ENCODE measurements at regions not wholly inside any gene's neighbourhood (a gene's known extent, or its start where the extent isn't known, plus 50 kb on each side); places are given as distances from the start of the nearest gene placed in this dataset.
A peak's percentile ranks its signal among the peaks of the same experiment; 100 is the strongest.

- TF ChIP-seq ZHX2 (IDR thresholded peaks at IDR 0.05; ENCODE audit: low read depth) (no peak), ZHX2 (CRISPR knock-in tag; IDR thresholded peaks at IDR 0.05; ENCODE audit: borderline replicate concordance) (no peak), IKZF5 (CRISPR knock-in tag; IDR thresholded peaks at IDR 0.05) (peak; percentile 89), HNF1A (IDR thresholded peaks at IDR 0.05; ENCODE audit: low read depth) (no peak), HNF1A (CRISPR knock-in tag; IDR thresholded peaks at IDR 0.05; ENCODE audit: borderline replicate concordance) (no peak), SIX4 (CRISPR knock-in tag; IDR thresholded peaks at IDR 0.05) (0 out of 2 replicates have a peak, but pooled peaks have one; percentile 24), NFYB (CRISPR knock-in tag; IDR thresholded peaks at IDR 0.05) (no peak), ATRX (CRISPR knock-in tag; IDR thresholded peaks at IDR 0.05; ENCODE audit: borderline replicate concordance) (no peak), GZF1 (CRISPR knock-in tag; IDR thresholded peaks at IDR 0.05) (no peak), THAP9 (CRISPR knock-in tag; IDR thresholded peaks at IDR 0.05; ENCODE audit: borderline replicate concordance) (no peak), ZEB1 (IDR thresholded peaks at IDR 0.05; ENCODE audit: insufficient replicate concordance, low read depth) (no peak), ZSCAN29 (CRISPR knock-in tag; conservative IDR thresholded peaks at IDR 0.05) (no peak), KDM2A (CRISPR knock-in tag; IDR thresholded peaks at IDR 0.05; ENCODE audit: borderline replicate concordance, low read depth) (0 out of 2 replicates have a peak, but pooled peaks have one; percentile 26), ZNF644 (CRISPR knock-in tag; IDR thresholded peaks at IDR 0.05; ENCODE audit: low read depth) (peak; percentile 23; the same call in 1 of the 2 replicates), ZNF589 (CRISPR knock-in tag; conservative IDR thresholded peaks at IDR 0.05) (no peak), MIXL1 (CRISPR knock-in tag; IDR thresholded peaks at IDR 0.05) (0 out of 2 replicates have a peak, but pooled peaks have one; percentile 53), ZNF180 (CRISPR knock-in tag; IDR thresholded peaks at IDR 0.05; ENCODE audit: borderline replicate concordance, low read depth) (no peak)
Measured at GRCh38 chr2:215791481-215791937, 221.8 kb downstream of the MREG start (continued).

Data from HepG2 (cell line).